Globus pallidus (tissue), 1 donor: ENCODE measurements at regions not wholly inside any gene's neighbourhood (a gene's known extent, or its start where the extent isn't known, plus 50 kb on each side); places are given as distances from the start of the nearest gene placed in this dataset.
"Not testable (repeated sequence)": the region's sequence is repeated elsewhere in the genome, so short reads cannot be mapped to it uniquely, and the experiment has no call there.

ENCODE experiments used
- DNase-seq: peaks from one replicate; pipeline ENCODE4 v3.0.0-alpha.2; 2015; ENCODE audit warnings: low spot score

GRCh38 chr7:82624965-82625364 is 181.4 kb upstream of the CACNA2D1 start:
- no peak for DNase-seq

GRCh38 chr7:82624337-82624736 is 180.8 kb upstream of the CACNA2D1 start:
- no peak for DNase-seq

- DNase-seq: no peak
Observed at GRCh38 chr7:82623812-82624211, 180.2 kb upstream of the CACNA2D1 start.

GRCh38 chr7:82617156-82617555 is 173.6 kb upstream of the CACNA2D1 start:
- no peak for DNase-seq

GRCh38 chr7:82616059-82616728 is 172.6 kb upstream of the CACNA2D1 start:
- peak; percentile 20 for DNase-seq

GRCh38 chr7:82615527-82615926 is 171.9 kb upstream of the CACNA2D1 start:
- DNase-seq: no peak

- DNase-seq: no peak
Observed at GRCh38 chr7:82609746-82610145, 166.2 kb upstream of the CACNA2D1 start.

- peak; percentile 46 for DNase-seq
Observed at GRCh38 chr7:82605247-82605864, 161.8 kb upstream of the CACNA2D1 start.

GRCh38 chr7:82602066-82602465 is 158.5 kb upstream of the CACNA2D1 start:
- no peak for DNase-seq

GRCh38 chr7:82600531-82600930 is 157.0 kb upstream of the CACNA2D1 start:
- DNase-seq: peak; percentile 35

GRCh38 chr7:82599895-82600294 is 156.3 kb upstream of the CACNA2D1 start:
- DNase-seq: peak; percentile 88

- DNase-seq: no peak
Observed at GRCh38 chr7:82598958-82599357, 155.4 kb upstream of the CACNA2D1 start.

GRCh38 chr7:82595795-82596194 is 152.2 kb upstream of the CACNA2D1 start:
- not testable (repeated sequence) for DNase-seq

GRCh38 chr7:82595176-82595575 is 151.6 kb upstream of the CACNA2D1 start:
- no peak for DNase-seq

- no peak for DNase-seq
Observed at GRCh38 chr7:82594665-82595064, 151.1 kb upstream of the CACNA2D1 start.

- no peak for DNase-seq
Observed at GRCh38 chr7:82593780-82594179, 150.2 kb upstream of the CACNA2D1 start.

GRCh38 chr7:82592416-82592815 is 148.8 kb upstream of the CACNA2D1 start:
- no peak for DNase-seq

- DNase-seq: no peak
Observed at GRCh38 chr7:82579047-82579446, 135.5 kb upstream of the CACNA2D1 start.

GRCh38 chr7:82578430-82578829 is 134.9 kb upstream of the CACNA2D1 start:
- no peak for DNase-seq

GRCh38 chr7:82572195-82572880 is 128.8 kb upstream of the CACNA2D1 start:
- peak; percentile 88 for DNase-seq

GRCh38 chr7:82571047-82571446 is 127.5 kb upstream of the CACNA2D1 start:
- DNase-seq: not testable (repeated sequence)

GRCh38 chr7:82567841-82568240 is 124.3 kb upstream of the CACNA2D1 start:
- no peak for DNase-seq

- DNase-seq: no peak
Observed at GRCh38 chr7:82567356-82567755, 123.8 kb upstream of the CACNA2D1 start.
